Activated CD4-positive, alpha-beta memory T cell treated with anti-CD3 and anti-CD28 coated beads, Interleukin-2, amount 10 ng/mL, durations not matched to agents 7 days and 5 days (primary cell): ENCODE measurements at regions not wholly inside any gene's neighbourhood (a gene's known extent, or its start where the extent isn't known, plus 50 kb on each side); places are given as distances from the start of the nearest gene placed in this dataset.

Experiments
- CTCF ChIA-PET: fragments of 350-600 bp; sonication (Branson Sonifier 250); formaldehyde crosslinking; loops from one replicate; lab custom pipeline; 2021; ENCODE audit warnings: antibody characterized with exemption, inconsistent platforms; lab: Charles Lee
- POLR2A ChIA-PET: fragments of 350-600 bp; sonication (Branson Sonifier 250); formaldehyde crosslinking; loops from one replicate; lab custom pipeline; 2021; ENCODE audit warnings: antibody characterized with exemption; lab: Charles Lee
- DNase-seq: peaks from one replicate; pipeline ENCODE4 v3.0.0-alpha.2; 2020
- H3K27ac Mint-ChIP-seq: one replicate; pipeline ENCODE4 v1.8.0; 2021; ENCODE audit warnings: mild to moderate bottlenecking, mixed read lengths
- H3K27me3 Mint-ChIP-seq: one replicate; pipeline ENCODE4 v1.8.0; 2021; ENCODE audit warnings: mixed read lengths
- H3K36me3 Mint-ChIP-seq: one replicate; pipeline ENCODE4 v1.8.0; 2021; ENCODE audit warnings: low read depth, mixed read lengths
- H3K4me1 Mint-ChIP-seq: one replicate; pipeline ENCODE4 v1.8.0; 2021; ENCODE audit warnings: mixed read lengths
- H3K4me3 Mint-ChIP-seq: one replicate; pipeline ENCODE4 v1.8.0; 2021; ENCODE audit warnings: mild to moderate bottlenecking, mixed read lengths
- H3K9me3 Mint-ChIP-seq: one replicate; pipeline ENCODE4 v1.8.0; 2021; ENCODE audit warnings: mixed read lengths

DNA sequence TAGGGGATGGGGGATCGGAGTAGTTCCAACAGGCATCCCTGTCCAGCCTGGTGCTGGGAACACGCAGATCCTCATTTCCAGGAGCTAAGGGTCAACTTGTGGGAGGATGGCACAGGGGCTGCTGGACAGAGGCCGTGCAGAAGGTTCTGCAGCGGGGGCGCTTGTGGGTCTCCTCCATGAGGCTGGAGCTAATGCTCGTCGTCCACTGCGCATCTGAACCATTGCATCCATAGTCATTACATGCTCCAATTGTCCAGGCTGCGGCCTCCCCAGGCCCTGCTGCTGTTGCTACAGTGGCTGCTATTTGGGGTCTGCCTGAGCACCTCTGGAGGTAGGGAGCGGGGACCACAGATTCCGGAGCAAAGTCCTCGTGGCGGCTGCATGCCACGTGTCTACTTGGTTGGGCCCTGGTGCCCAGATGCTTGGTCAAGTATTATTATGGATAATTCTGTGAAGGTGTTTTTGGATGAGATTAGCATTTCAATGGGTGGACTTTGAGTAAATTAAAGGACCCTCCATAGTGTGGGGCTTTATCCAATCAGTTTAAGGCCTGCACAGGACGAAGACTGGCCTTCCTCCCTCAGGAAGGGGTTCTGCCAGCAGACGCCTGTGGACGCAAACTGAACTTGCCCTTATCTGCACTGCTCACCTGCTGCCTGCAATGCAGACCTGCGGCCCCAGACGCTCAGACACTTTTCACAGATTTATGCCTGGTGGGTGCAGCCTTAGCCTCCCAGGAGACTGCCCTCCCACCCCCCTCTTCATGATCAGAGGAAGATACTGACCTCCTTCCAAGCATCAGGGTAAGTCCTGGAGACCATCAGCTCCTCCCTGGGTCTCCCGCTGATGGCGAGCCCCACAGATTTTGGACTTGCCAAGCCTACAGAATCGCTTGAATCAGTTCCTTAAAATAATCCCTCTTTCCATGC lies 127.5 kb upstream of the IRX4 start:
- Mint-ChIP-seq H3K4me1 (no peaks in the 10 kb centered on the region), H3K27me3 (no peaks in the 10 kb centered on the region), H3K4me3 (no peak overlapping the region), H3K36me3 (no peaks in the 10 kb centered on the region), H3K27ac (no peak overlapping the region), H3K9me3 (no peaks in the 10 kb centered on the region)
- POLR2A ChIA-PET = no interaction called here
- CTCF ChIA-PET = no interaction called here
- no peak for DNase-seq

GRCh38 chr5:2008851-2009629 lies 126.3 kb upstream of the IRX4 start:
- Mint-ChIP-seq H3K36me3 (no peaks in the 10 kb centered on the region), H3K4me1 (no peaks in the 10 kb centered on the region), H3K4me3 (no peak overlapping the region), H3K27me3 (no peaks in the 10 kb centered on the region), H3K9me3 (no peaks in the 10 kb centered on the region), H3K27ac (no peak overlapping the region)
- ChIA-PET POLR2A (no interaction called here), CTCF (no interaction called here)
- no peak for DNase-seq

DNA sequence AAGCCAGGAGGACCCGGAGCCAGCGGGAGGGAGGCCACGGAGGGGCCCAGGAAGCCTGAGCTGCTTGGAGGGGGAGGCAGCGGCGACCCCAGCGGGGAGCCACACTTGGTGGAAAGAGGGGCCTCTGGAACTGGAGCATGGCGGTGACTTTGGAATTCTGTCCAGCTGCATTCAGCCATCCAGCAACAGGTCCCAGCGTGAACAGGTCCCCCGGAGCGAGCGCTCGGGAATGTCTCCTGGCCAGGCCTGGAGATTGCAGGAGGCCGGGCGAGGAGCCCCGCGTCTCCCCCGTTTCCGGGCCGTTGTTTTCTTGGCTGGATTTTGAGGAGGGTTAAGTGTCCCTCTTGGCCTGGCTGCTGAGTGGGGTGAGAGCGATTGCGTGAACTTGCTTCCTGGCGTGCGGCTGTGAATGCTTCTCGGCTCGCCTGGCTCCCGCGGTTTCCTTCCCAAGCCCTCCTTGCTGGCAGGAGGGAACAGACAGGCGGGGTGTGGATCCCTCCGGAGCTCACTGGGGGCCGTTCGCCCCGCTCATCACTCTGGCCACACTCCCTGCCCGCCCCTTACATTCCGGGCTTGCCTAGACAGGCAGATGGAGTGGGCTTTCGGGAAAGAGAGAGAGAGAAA lies 125.3 kb upstream of the IRX4 start:
- CTCF ChIA-PET = no interaction called here
- Mint-ChIP-seq H3K4me1 (no peaks in the 10 kb centered on the region), H3K27me3 (no peaks in the 10 kb centered on the region), H3K27ac (no peak overlapping the region), H3K9me3 (no peaks in the 10 kb centered on the region), H3K4me3 (no peak overlapping the region), H3K36me3 (no peaks in the 10 kb centered on the region)
- no peak for DNase-seq
- POLR2A ChIA-PET = no interaction called here

GRCh38 chr5:2007496-2007877 lies 124.8 kb upstream of the IRX4 start:
- H3K27me3 Mint-ChIP-seq = no peaks in the 10 kb centered on the region

DNA sequence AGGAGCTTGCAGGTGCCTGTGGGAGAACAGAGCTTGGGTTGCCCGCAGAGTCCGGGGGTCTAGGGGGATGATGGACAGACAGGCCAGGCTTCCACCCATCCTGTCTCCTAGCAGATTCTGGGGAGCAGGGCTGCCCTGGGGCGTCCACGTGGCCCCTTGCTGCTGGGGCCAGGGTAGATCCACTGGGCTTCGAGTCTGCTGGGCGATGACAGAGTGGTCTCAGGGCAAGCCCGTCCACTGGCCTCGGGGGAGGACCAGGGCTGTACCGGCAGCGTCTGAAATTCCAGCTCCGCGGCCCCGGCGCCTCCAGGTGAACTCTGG lies 124.2 kb upstream of the IRX4 start:
- Mint-ChIP-seq H3K27ac (no peak overlapping the region), H3K36me3 (no peaks in the 10 kb centered on the region), H3K27me3 (no peaks in the 10 kb centered on the region), H3K4me3 (no peak overlapping the region), H3K4me1 (no peaks in the 10 kb centered on the region), H3K9me3 (no peaks in the 10 kb centered on the region)
- CTCF ChIA-PET = no interaction called here
- POLR2A ChIA-PET = no interaction called here
- DNase-seq = no peak

More at GRCh38 chr5:2007496-2007877, 124.8 kb upstream of the IRX4 start:
- ChIA-PET POLR2A (no interaction called here), CTCF (no interaction called here)
- no peak overlapping the region for H3K4me3 Mint-ChIP-seq
- no peaks in the 10 kb centered on the region for H3K9me3 Mint-ChIP-seq
- DNase-seq = no peak
- H3K36me3 Mint-ChIP-seq = no peaks in the 10 kb centered on the region
- H3K27ac Mint-ChIP-seq = no peak overlapping the region
- H3K4me1 Mint-ChIP-seq = no peaks in the 10 kb centered on the region

DNA sequence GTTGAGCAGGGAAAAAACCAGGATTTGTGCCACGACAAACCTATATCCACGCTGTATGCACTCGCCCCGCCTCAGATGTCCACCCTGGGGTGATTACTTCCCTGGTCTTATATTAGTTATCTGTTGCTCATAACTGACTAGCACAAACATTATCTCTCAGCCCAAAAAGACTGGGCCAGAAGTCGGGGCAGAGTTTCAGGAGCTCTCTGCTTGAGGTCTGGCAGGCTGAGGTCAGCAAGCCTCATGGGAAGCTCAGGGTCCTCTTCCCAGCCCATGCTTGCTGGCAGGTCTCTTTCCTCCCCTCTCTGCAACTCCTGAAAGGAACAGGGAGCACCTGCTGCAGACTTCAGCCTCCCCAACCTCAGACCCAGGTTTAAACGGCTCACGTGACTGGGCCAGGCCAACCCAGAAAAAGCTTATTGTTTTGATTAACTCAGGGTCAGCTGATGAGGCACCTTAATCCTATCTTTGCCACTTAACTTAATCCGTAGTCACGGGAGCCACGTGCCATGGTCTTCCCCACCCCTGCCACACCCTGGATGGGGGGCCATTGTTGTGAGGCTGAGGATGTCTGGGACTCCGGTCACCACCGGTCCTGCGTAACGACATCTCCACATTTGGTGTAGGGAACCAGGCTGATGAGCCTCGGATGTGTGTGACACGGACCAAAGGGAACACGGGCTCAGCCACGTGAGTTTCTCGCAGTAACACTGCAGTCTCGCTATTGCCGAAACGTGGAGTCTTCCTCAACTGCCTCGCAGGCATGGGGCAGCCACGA lies 123.7 kb upstream of the IRX4 start:
- Mint-ChIP-seq H3K27me3 (no peaks in the 10 kb centered on the region), H3K4me3 (no peak overlapping the region), H3K4me1 (no peaks in the 10 kb centered on the region), H3K27ac (no peak overlapping the region), H3K36me3 (no peaks in the 10 kb centered on the region), H3K9me3 (no peaks in the 10 kb centered on the region)
- ChIA-PET CTCF (no interaction called here), POLR2A (no interaction called here)
- no peak for DNase-seq

GRCh38 chr5:2005101-2006041 lies 122.6 kb upstream of the IRX4 start:
- DNase-seq = no peak
- H3K4me3 Mint-ChIP-seq = no peak overlapping the region
- ChIA-PET POLR2A (no interaction called here), CTCF (no interaction called here)
- no peak overlapping the region for H3K27ac Mint-ChIP-seq
- H3K9me3 Mint-ChIP-seq = no peaks in the 10 kb centered on the region
- H3K27me3 Mint-ChIP-seq = no peaks in the 10 kb centered on the region
- H3K36me3 Mint-ChIP-seq = no peaks in the 10 kb centered on the region
- H3K4me1 Mint-ChIP-seq = no peaks in the 10 kb centered on the region

DNA sequence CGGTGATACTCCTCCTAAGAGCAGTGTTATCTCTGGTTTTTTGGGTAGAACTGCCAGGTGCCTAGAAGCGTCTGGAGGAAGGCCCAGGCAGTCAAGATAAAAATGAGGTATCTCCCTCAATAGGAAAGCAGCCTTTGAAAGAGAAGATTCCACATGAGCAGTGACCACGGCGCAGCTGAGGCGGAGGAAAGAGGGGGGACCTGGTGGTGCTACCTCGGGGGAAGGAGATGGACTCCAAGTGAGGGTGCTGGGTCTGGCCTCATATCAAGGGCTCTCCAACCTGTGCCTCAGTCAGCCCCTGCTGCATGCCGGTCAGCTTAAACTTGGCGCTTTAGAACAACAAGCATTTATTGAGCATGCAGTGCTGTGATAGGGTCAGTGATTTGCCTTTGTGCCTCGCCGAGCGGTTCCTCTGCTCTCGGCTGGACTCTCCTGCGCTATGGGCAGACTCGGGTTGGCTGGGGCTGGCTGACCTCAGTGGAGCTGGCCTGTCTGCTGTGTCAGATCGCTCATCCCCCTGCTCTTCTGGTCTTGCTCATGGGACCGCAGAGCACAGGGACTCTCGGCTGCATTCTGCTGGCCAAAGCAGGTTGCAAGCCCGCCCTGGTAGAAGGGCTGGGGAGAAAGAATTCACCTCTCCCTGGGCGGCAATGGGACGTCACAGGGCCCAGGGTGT lies 121.1 kb upstream of the IRX4 start:
- Mint-ChIP-seq H3K9me3 (no peaks in the 10 kb centered on the region), H3K27me3 (no peaks in the 10 kb centered on the region), H3K27ac (no peak overlapping the region), H3K4me1 (no peaks in the 10 kb centered on the region), H3K36me3 (no peaks in the 10 kb centered on the region), H3K4me3 (no peak overlapping the region)
- ChIA-PET CTCF (no interaction called here), POLR2A (no interaction called here)
- no peak for DNase-seq

DNA sequence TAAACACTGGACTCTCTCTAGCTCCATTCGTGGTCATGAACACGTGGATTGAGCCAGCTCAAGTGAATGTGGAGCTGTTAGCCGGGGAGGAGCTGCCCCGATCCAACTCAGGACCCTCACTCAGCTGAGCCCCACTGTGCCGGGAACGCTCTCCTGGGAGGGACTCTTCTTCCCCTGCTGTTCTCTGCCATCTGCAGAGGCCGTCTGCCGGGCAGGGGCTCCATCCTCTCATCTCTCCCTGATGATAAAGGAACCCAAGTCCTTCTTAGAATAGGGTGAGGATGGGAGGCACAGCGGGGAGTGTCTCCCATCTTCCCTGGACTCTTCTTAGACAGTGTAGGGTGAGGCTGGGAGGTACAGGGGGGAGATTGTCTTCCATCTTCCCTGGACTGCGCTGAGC lies 120.5 kb upstream of the IRX4 start:
- no peak for DNase-seq
- CTCF ChIA-PET = no interaction called here
- Mint-ChIP-seq H3K27ac (no peak overlapping the region), H3K36me3 (no peaks in the 10 kb centered on the region), H3K9me3 (peaks cover 4% of the 10 kb centered on the region), H3K4me3 (no peak overlapping the region), H3K27me3 (no peaks in the 10 kb centered on the region), H3K4me1 (no peaks in the 10 kb centered on the region)
- POLR2A ChIA-PET = no interaction called here

DNA sequence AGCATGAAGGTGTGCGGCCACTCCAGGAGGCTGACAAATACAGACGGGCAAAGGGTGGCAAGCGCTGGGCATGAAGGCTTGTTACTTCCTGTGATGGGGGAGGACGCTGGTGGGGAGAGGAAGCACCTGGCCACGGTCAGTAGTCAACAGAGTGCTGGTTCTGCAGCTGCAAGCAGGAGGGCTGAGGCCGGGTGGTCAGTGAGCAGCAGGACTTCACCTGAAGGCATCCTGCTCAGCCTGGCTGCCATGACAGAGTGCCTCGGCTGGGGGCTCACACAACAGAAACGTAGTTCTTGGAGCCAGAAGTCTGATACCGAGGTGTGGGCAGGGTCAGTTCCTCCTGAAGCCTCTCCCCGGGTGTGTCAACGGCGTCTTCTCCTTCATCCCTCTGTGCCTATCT lies 118.6 kb upstream of the IRX4 start:
- DNase-seq = no peak
- H3K27me3 Mint-ChIP-seq = no peaks in the 10 kb centered on the region
- no peak overlapping the region for H3K4me3 Mint-ChIP-seq
- no peaks in the 10 kb centered on the region for H3K36me3 Mint-ChIP-seq
- H3K27ac Mint-ChIP-seq = no peak overlapping the region
- ChIA-PET POLR2A (no interaction called here), CTCF (no interaction called here)
- H3K9me3 Mint-ChIP-seq = peaks cover 8% of the 10 kb centered on the region
- H3K4me1 Mint-ChIP-seq = peaks cover 4% of the 10 kb centered on the region

- no peaks in the 10 kb centered on the region for H3K27me3 Mint-ChIP-seq
- peaks cover 4% of the 10 kb centered on the region for H3K4me1 Mint-ChIP-seq
- H3K9me3 Mint-ChIP-seq = peaks cover 8% of the 10 kb centered on the region
- ChIA-PET POLR2A (no interaction called here), CTCF (no interaction called here)
- no peak for DNase-seq
- H3K36me3 Mint-ChIP-seq = no peaks in the 10 kb centered on the region
- no peak overlapping the region for H3K27ac Mint-ChIP-seq
- H3K4me3 Mint-ChIP-seq = no peak overlapping the region
Observed at GRCh38 chr5:2000591-2000990, 117.9 kb upstream of the IRX4 start.

DNA sequence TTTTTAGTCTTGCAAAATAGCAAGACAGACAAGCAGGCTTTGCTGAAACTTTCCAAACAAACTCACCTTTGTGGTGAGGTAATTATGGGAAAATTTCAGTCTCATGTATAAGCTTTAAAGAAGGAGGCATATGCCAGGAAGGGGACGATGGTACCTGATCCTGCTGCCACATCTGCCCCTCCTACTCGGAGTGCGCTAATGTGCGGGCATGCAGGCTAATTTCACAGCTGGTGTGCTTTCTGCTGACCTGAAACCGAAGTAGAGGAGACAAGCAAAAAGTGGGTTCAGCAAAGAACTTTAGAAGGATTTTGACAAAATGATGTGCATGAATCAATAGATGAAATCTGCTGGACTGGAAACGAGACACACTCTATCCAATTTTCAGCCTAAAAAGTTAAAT lies 117.1 kb upstream of the IRX4 start:
- Mint-ChIP-seq H3K9me3 (peaks cover 8% of the 10 kb centered on the region), H3K27ac (no peak overlapping the region), H3K36me3 (no peaks in the 10 kb centered on the region), H3K4me3 (no peak overlapping the region), H3K4me1 (peaks cover 4% of the 10 kb centered on the region), H3K27me3 (no peaks in the 10 kb centered on the region)
- ChIA-PET POLR2A (no interaction called here), CTCF (no interaction called here)
- DNase-seq = no peak
